Pancreas (tissue), 10 donors: ENCODE measurements at regions not wholly inside any gene's neighbourhood (a gene's known extent, or its start where the extent isn't known, plus 50 kb on each side); places are given as distances from the start of the nearest gene placed in this dataset.

Experiments used
- ATAC-seq, 4 donors: fragments of 200-7000 bp; cut with Tn5 transposase; one replicate each; pipeline versions ENCODE4 v1.8.0 to v1.9.1; 2020; ENCODE audit warnings: mild to moderate bottlenecking in 4 of 4, moderate library complexity in 4 of 4
- DNase-seq, 6 donors: peaks; one replicate each; pipeline ENCODE4 v3.0.0-alpha.2; 2020
- FAIRE-seq: peaks from 2 replicates; lab custom pipeline; 2012; peaks lifted over from hg19 to GRCh38; lab: Jason Lieb, UNC
- H3K27ac ChIP-seq, 4 donors: fragments of 200-600 bp; sonication (generic); 1 replicate in 3 of 4; 2 replicates in 1 of 4; pipeline versions ENCODE4 v1.5.0 to v1.8.0; 2020
- H3K27me3 ChIP-seq, 4 donors: fragments of 200-600 bp; one replicate each; pipeline ENCODE4 v1.8.0; 2021
- H3K36me3 ChIP-seq, 3 donors: fragments of 200-600 bp; sonication (generic) in 1 of 3; one replicate each; pipeline versions ENCODE4 v1.5.0 to v1.8.0; 2020 to 2021
- H3K4me1 ChIP-seq, 3 donors: fragments of 200-600 bp; one replicate each; pipeline ENCODE4 v1.8.0; 2021
- H3K4me3 ChIP-seq, 4 donors: fragments of 200-600 bp; sonication (generic) in 2 of 4; one replicate each; pipeline versions ENCODE4 v1.5.0 to v1.8.0; 2020 to 2021
- H3K9me3 ChIP-seq, 4 donors: fragments of 200-600 bp; one replicate each; pipeline ENCODE4 v1.8.0; 2021
- CTCF ChIP-seq, 4 donors: fragments of 200-600 bp; sonication (generic) in 3 of 4; IDR thresholded peaks; one replicate each; pipeline versions ENCODE4 v1.5.0 to v1.8.0; 2021; ENCODE audit warnings: antibody characterized with exemption in 4 of 4
- WGBS, 2 donors: extraction: QIAGEN DNeasy Blood & Tissue Kit; methylation state at CpG; one replicate each; pipeline ENCODE4 v1.1.7; 2013; 5-methylcytosine and 5-hydroxymethylcytosine counted together
- intact Hi-C, 3 donors: fragments of 100-400 bp; cut with DNase I; formaldehyde crosslinking; loops; one replicate each; pipeline versions ENCODE4 v1.11.1 to v1.14.2; 2022
- donor health status: healthy with polysubstance abuse.
- donor health status: DM: no; HTN: no; CAD: no; lungs with moderate emphysema.
- donor health status: DM: no; HTN: no; CAD: no.
- donor health status: control.
- donor health status: control.
- donor health status: Bipolar disorder and iron deficiency.
- donor health status: DM: yes; HTN: yes; CAD: no.
- donor health status: DM: no; HTN: no; CAD: no.
- donor health status: DM: no; HTN: no; CAD: no.
- donor health status: DM: yes; HTN: yes; CAD: no.

DNA sequence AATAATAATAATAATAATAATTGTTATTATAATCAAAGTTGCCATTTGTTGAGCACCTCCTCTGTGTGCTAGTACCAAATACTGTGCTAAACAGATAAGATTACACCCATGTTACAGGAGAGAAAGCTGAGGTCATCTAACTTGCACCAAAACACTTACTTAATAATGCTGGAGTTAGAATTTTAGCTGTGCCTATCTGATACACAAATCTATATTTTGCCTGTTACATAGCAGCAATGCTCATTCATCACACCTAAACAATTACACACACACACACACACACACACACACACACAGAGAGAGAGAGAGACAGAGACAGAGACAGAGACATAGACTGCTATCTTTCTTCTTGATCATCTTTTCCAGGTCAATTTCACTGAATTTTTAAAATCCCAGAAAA is 170.9 kb upstream of the KLF3 start:
- intact Hi-C loops = no loop called here
- no peak for ATAC-seq
- Histone ChIP-seq H3K4me1 (peaks cover 0 to 5% (median 0%) of the 10 kb centered on the region in 3 donors), H3K27ac (no peak overlapping the region), H3K27me3 (no peaks in the 10 kb centered on the region), H3K36me3 (no peaks in the 10 kb centered on the region), H3K4me3 (no peak overlapping the region), H3K9me3 (no peaks in the 10 kb centered on the region)
- no peak for DNase-seq
- no peak for FAIRE-seq
- no peak for TF ChIP-seq CTCF (IDR thresholded peaks at IDR 0.05)

DNA sequence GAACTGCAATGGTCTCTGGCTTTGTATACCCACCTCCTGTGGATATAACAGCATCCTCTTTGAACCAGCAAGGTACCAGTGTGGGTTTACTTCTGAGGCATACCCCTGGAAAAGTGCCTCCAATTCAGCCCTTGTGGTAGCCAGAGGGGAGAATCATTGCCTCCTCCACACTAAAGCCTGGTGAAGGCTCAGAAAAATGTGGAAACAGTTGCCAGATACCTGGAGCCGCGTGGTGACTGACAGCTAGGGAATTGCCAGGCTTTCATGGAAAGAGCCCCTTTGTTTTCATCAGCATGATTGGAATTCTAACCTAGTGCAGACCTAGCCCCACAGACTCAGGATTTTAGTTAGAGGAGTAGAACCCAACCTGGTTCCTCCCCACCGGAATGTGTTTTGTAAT is 168.6 kb upstream of the KLF3 start:
- ATAC-seq (no peak), FAIRE-seq (no peak), DNase-seq (no peak)
- Histone ChIP-seq H3K36me3 (no peaks in the 10 kb centered on the region), H3K4me3 (no peak overlapping the region), H3K4me1 (peaks cover 0 to 1% (median 0%) of the 10 kb centered on the region in 3 donors), H3K27ac (no peak overlapping the region), H3K27me3 (no peaks in the 10 kb centered on the region), H3K9me3 (no peaks in the 10 kb centered on the region)
- 64 to 77% methylated on average over 3 of the region's 3 CpGs for WGBS, 2 donors
- intact Hi-C loops = no loop called here
- no peak for TF ChIP-seq CTCF (IDR thresholded peaks at IDR 0.05)

- H3K36me3 ChIP-seq = no peaks in the 10 kb centered on the region
- no peak overlapping the region for H3K4me3 ChIP-seq
- no peak for TF ChIP-seq CTCF (IDR thresholded peaks at IDR 0.05)
- no peaks in the 10 kb centered on the region for H3K9me3 ChIP-seq
- H3K27me3 ChIP-seq = no peaks in the 10 kb centered on the region
- WGBS, 2 donors = 90 to 95% methylated on average over 3 of the region's 3 CpGs
- intact Hi-C loops = no loop called here
- FAIRE-seq = no peak
- no peak overlapping the region for H3K27ac ChIP-seq
- no peak for DNase-seq
- H3K4me1 ChIP-seq = no peaks in the 10 kb centered on the region
- no peak for ATAC-seq
These were observed 166.9 kb upstream of the KLF3 start for GRCh38 chr4:38497121-38497520.

GRCh38 chr4:38499101-38499500 is 164.9 kb upstream of the KLF3 start:
- Histone ChIP-seq H3K9me3 (no peaks in the 10 kb centered on the region), H3K36me3 (no peaks in the 10 kb centered on the region), H3K4me1 (no peaks in the 10 kb centered on the region), H3K27ac (no peak overlapping the region), H3K4me3 (no peak overlapping the region), H3K27me3 (no peaks in the 10 kb centered on the region)
- WGBS, 2 donors = 35 to 40% methylated on average over 1 of the region's 1 CpG
- FAIRE-seq (no peak), DNase-seq (no peak), ATAC-seq (no peak)
- intact Hi-C loops = no loop called here
- no peak for TF ChIP-seq CTCF (IDR thresholded peaks at IDR 0.05)

- H3K4me1 ChIP-seq = no peaks in the 10 kb centered on the region
- no peaks in the 10 kb centered on the region for H3K27me3 ChIP-seq
- no peak for TF ChIP-seq CTCF (IDR thresholded peaks at IDR 0.05)
- DNase-seq (no peak), ATAC-seq (no peak), FAIRE-seq (no peak)
- intact Hi-C loops = no loop called here
- H3K9me3 ChIP-seq = no peaks in the 10 kb centered on the region
- no peaks in the 10 kb centered on the region for H3K36me3 ChIP-seq
- no peak overlapping the region for H3K27ac ChIP-seq
- H3K4me3 ChIP-seq = no peak overlapping the region
- 96% methylated on average over 2 of the region's 2 CpGs for WGBS, 2 donors
These were observed 163.6 kb upstream of the KLF3 start for GRCh38 chr4:38500433-38500832.
